HEK293 (cell line): ENCODE measurements at regions not wholly inside any gene's neighbourhood (a gene's known extent, or its start where the extent isn't known, plus 50 kb on each side); places are given as distances from the start of the nearest gene placed in this dataset.

ENCODE experiments used
- CTCF ChIA-PET: fragments of 350-600 bp; formaldehyde crosslinking; extraction: SDS; loops from one replicate; lab custom pipeline; 2021; ENCODE audit warnings: antibody characterized with exemption; lab: Yijun Ruan, JAX
- POLR2A ChIA-PET: fragments of 300-600 bp; formaldehyde crosslinking; extraction: SDS; loops from one replicate; lab custom pipeline; 2020; ENCODE audit warnings: antibody characterized with exemption, inconsistent platforms; lab: Yijun Ruan, JAX
- H3K27ac ChIP-seq: fragments of 200-500 bp; sonication (Bioruptor generic); 2 replicates; pipeline ENCODE4 v1.5.1; 2014; ENCODE audit warnings: low read depth, low read length, control low read depth, inconsistent platforms; ENCODE audit errors: extremely low read depth
- H3K36me3 ChIP-seq, 2 experiments: fragments of 200-500 bp in 1 of 2; sonication (Bioruptor generic) in 1 of 2; 1 replicate in 1 of 2; 2 replicates in 1 of 2; pipeline ENCODE4 v1.5.1; 2014 to 2017; ENCODE audit warnings: inconsistent platforms in 2 of 2, low read length in 2 of 2; ENCODE audit not compliant: control insufficient read depth in 2 of 2, insufficient read depth in 1 of 2
- H3K4me1 ChIP-seq: fragments of 200-500 bp; sonication (Bioruptor generic); 2 replicates; pipeline ENCODE4 v1.5.1; 2014; ENCODE audit warnings: mild to moderate bottlenecking, low read length, inconsistent platforms; ENCODE audit not compliant: control insufficient read depth, insufficient read depth
- H3K4me3 ChIP-seq: 2 replicates; pipeline ENCODE4 v1.5.1; 2011; ENCODE audit warnings: low read depth, mild to moderate bottlenecking, control low read depth, low read length, moderate library complexity
- H3K9me3 ChIP-seq: fragments of 200-500 bp; sonication (Bioruptor generic); 2 replicates; pipeline ENCODE4 v1.5.1; 2014; ENCODE audit warnings: low read depth, low read length, inconsistent platforms; ENCODE audit not compliant: control insufficient read depth, insufficient read depth
- ATF2 ChIP-seq: fragments of 450-650 bp; formaldehyde crosslinking; IDR thresholded peaks from 2 replicates; pipeline ENCODE4 v1.5.1; 2016; ENCODE audit warnings: missing biosample characterization, missing genetic modification characterization, low read depth
- CTCF ChIP-seq: fragments of 450-650 bp; formaldehyde crosslinking; IDR thresholded peaks from 2 replicates; pipeline ENCODE4 v1.5.1; 2016; ENCODE audit warnings: missing biosample characterization, missing genetic modification characterization
- KLF9 ChIP-seq: fragments of 450-650 bp; formaldehyde crosslinking; IDR thresholded peaks from 2 replicates; pipeline ENCODE4 v1.5.1; 2016; ENCODE audit warnings: missing biosample characterization, missing genetic modification characterization, low read depth
- MZF1 ChIP-seq: fragments of 450-650 bp; formaldehyde crosslinking; IDR thresholded peaks from 2 replicates; pipeline ENCODE4 v1.5.1; 2017; ENCODE audit warnings: missing biosample characterization, missing genetic modification characterization, borderline replicate concordance
- PRDM1 ChIP-seq: fragments of 450-650 bp; formaldehyde crosslinking; IDR thresholded peaks from 2 replicates; pipeline ENCODE4; 2016; ENCODE audit warnings: missing biosample characterization, missing genetic modification characterization
- SETDB1 ChIP-seq: IDR thresholded peaks from one replicate; pipeline ENCODE4 v1.6.1; 2017; ENCODE audit warnings: mild to moderate bottlenecking, low read length, moderate library complexity, mixed read lengths; ENCODE audit not compliant: insufficient read length
- SP7 ChIP-seq: fragments of 450-650 bp; formaldehyde crosslinking; IDR thresholded peaks from 2 replicates; pipeline ENCODE4 v1.5.1; 2016; ENCODE audit warnings: missing biosample characterization, missing genetic modification characterization
- TRIM28 ChIP-seq: IDR thresholded peaks from 2 replicates; pipeline ENCODE4 v1.6.1; 2011; ENCODE audit warnings: low read length, control low read depth, borderline replicate concordance
- ZBTB1 ChIP-seq: fragments of 450-650 bp; formaldehyde crosslinking; IDR thresholded peaks from 2 replicates; pipeline ENCODE4 v1.5.1; 2016; ENCODE audit warnings: missing biosample characterization, missing genetic modification characterization
- ZBTB17 ChIP-seq: fragments of 450-650 bp; formaldehyde crosslinking; IDR thresholded peaks from 2 replicates; pipeline ENCODE4 v1.5.1; 2016; ENCODE audit warnings: missing biosample characterization, missing genetic modification characterization
- ZBTB26 ChIP-seq: fragments of 450-650 bp; formaldehyde crosslinking; optimal IDR thresholded peaks from 2 replicates; pipeline ENCODE3; 2016; ENCODE audit warnings: missing biosample characterization, mild to moderate bottlenecking, missing genetic modification characterization
- ZBTB7A ChIP-seq: fragments of 450-650 bp; formaldehyde crosslinking; IDR thresholded peaks from 2 replicates; pipeline ENCODE4 v1.5.1; 2016; ENCODE audit warnings: low read depth, missing biosample characterization, missing genetic modification characterization
- ZFP41 ChIP-seq: fragments of 450-650 bp; formaldehyde crosslinking; IDR thresholded peaks from 2 replicates; pipeline ENCODE4 v1.5.1; 2016; ENCODE audit warnings: missing biosample characterization, missing genetic modification characterization, borderline replicate concordance
- ZNF133 ChIP-seq: fragments of 450-650 bp; formaldehyde crosslinking; IDR thresholded peaks from 2 replicates; pipeline ENCODE4 v1.5.1; 2016; ENCODE audit warnings: missing biosample characterization, missing genetic modification characterization
- ZNF174 ChIP-seq: fragments of 450-650 bp; formaldehyde crosslinking; IDR thresholded peaks from 2 replicates; pipeline ENCODE4 v1.5.0; 2017; ENCODE audit warnings: missing biosample characterization, mild to moderate bottlenecking, missing genetic modification characterization
- ZNF311 ChIP-seq: fragments of 450-650 bp; formaldehyde crosslinking; IDR thresholded peaks from 2 replicates; pipeline ENCODE4 v1.5.1; 2017; ENCODE audit warnings: missing biosample characterization, missing genetic modification characterization, borderline replicate concordance
- ZNF354C ChIP-seq: fragments of 450-650 bp; formaldehyde crosslinking; IDR thresholded peaks from 2 replicates; pipeline ENCODE4 v1.5.1; 2016; ENCODE audit warnings: missing biosample characterization, missing genetic modification characterization, low read depth, borderline replicate concordance
- ZNF48 ChIP-seq: fragments of 450-650 bp; formaldehyde crosslinking; IDR thresholded peaks from 2 replicates; pipeline ENCODE4 v1.5.1; 2016; ENCODE audit warnings: missing biosample characterization, missing genetic modification characterization
- ZNF521 ChIP-seq: fragments of 450-650 bp; formaldehyde crosslinking; IDR thresholded peaks from 2 replicates; pipeline ENCODE4 v1.5.1; 2017; ENCODE audit warnings: missing biosample characterization, mild to moderate bottlenecking, missing genetic modification characterization
- ZNF596 ChIP-seq: fragments of 450-650 bp; IDR thresholded peaks from 2 replicates; pipeline ENCODE4 v1.5.0; 2018; ENCODE audit warnings: missing biosample characterization, mild to moderate bottlenecking, missing genetic modification characterization, moderate library complexity
- ZNF843 ChIP-seq: fragments of 450-650 bp; formaldehyde crosslinking; IDR thresholded peaks from 2 replicates; pipeline ENCODE4 v1.5.1; 2016; ENCODE audit warnings: missing biosample characterization, missing genetic modification characterization

GRCh38 chrX:144901521-144901920, 345.8 kb upstream of the SPANXN1 start:
- no peak for TF ChIP-seq ZBTB7A (tag by site-specific recombination)
- no peak for TF ChIP-seq ZNF843 (tag by site-specific recombination)
- no peak for TF ChIP-seq SP7 (tag by site-specific recombination)
- no peak for TF ChIP-seq ZNF354C (tag by site-specific recombination)
- no peak for TF ChIP-seq ZNF48 (tag by site-specific recombination)
- TF ChIP-seq ZNF311: no peak
- TF ChIP-seq MZF1: no peak
- TF ChIP-seq ZBTB1: no peak
- no peak for TF ChIP-seq ZNF133
- Histone ChIP-seq H3K9me3 (no peaks in the 10 kb centered on the region; the same call in 1 of the 2 replicates), H3K27ac (no peak overlapping the region), H3K4me1 (no peaks in the 10 kb centered on the region), H3K36me3 (no peaks in the 10 kb centered on the region), H3K4me3 (no peak overlapping the region)
- ChIA-PET POLR2A (no interaction called here), CTCF (no interaction called here)

GRCh38 chrX:144916785-144917184, 330.5 kb upstream of the SPANXN1 start:
- Histone ChIP-seq H3K4me1 (no peaks in the 10 kb centered on the region), H3K9me3 (peaks cover 6% of the 10 kb centered on the region), H3K4me3 (no peak overlapping the region), H3K36me3 (no peaks in the 10 kb centered on the region), H3K27ac (no peak overlapping the region)
- TF ChIP-seq SETDB1: peak; percentile 94
- peak; percentile 85; the same call in 1 of the 2 replicates for TF ChIP-seq TRIM28
- no peak for TF ChIP-seq ATF2
- ChIA-PET CTCF (no interaction called here), POLR2A (no interaction called here)

GRCh38 chrX:144918936-144919335, 328.4 kb upstream of the SPANXN1 start:
- H3K9me3 ChIP-seq: peaks cover 6% of the 10 kb centered on the region
- no peaks in the 10 kb centered on the region for H3K36me3 ChIP-seq
- ChIA-PET CTCF (no interaction called here), POLR2A (no interaction called here)
- no peaks in the 10 kb centered on the region for H3K4me1 ChIP-seq
- no peak overlapping the region for H3K4me3 ChIP-seq
- no peak for TF ChIP-seq ZBTB17 (tag by site-specific recombination)
- no peak for TF ChIP-seq CTCF
- TF ChIP-seq ZNF174 (tag by site-specific recombination): no peak
- no peak for TF ChIP-seq PRDM1
- TF ChIP-seq ZBTB26 (tag by site-specific recombination): no peak
- TF ChIP-seq ZFP41 (tag by site-specific recombination): no peak
- TF ChIP-seq ZNF596: no peak
- no peak for TF ChIP-seq KLF9 (tag by site-specific recombination)
- no peak for TF ChIP-seq ZNF521 (tag by site-specific recombination)
- no peak overlapping the region for H3K27ac ChIP-seq
